HFF-Myc (cell line): ENCODE measurements at regions not wholly inside any gene's neighbourhood (a gene's known extent, or its start where the extent isn't known, plus 50 kb on each side); places are given as distances from the start of the nearest gene placed in this dataset.
A peak's percentile ranks its signal among the peaks of the same experiment; 100 is the strongest.
"Not testable (repeated sequence)": the region's sequence is repeated elsewhere in the genome, so short reads cannot be mapped to it uniquely, and the experiment has no call there.

Experiments used
- DNase-seq: peaks from one replicate; pipeline ENCODE4 v3.0.0-alpha.2; 2011; ENCODE audit warnings: low read depth; ENCODE audit errors: extremely low read depth
- H3K4me3 ChIP-seq: replicated peaks from 2 replicates; pipeline ENCODE4 v1.5.1; 2011; ENCODE audit warnings: low read depth, mild to moderate bottlenecking, control low read depth, low read length
- TF ChIP-seq, protein P1 (sequence below): IDR thresholded peaks from 2 replicates; pipeline ENCODE4 v1.5.1; 2012; ENCODE audit warnings: mild to moderate bottlenecking, low read depth, low read length, control low read depth; ENCODE audit errors: missing control alignments

DNA sequence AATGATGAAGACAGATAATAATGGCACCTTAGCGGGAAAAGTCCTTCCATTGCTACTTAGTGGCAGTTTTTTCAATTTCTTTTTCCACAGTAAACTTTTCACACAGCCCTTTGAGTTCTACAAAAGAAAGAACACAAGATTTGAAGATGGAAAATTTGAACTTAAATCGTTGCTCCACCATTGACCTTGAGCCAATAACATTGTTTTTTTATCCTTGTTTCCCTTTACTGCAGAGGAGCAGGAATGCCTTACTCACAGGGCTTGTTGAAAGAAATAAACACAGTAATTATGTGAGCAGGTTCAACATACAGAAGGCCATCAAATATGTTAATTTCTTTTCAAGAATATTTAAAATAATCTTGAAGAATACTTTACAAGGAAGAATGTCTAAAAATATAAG is 181.5 kb upstream of the KRR1 start:
- TF ChIP-seq, protein P1, sequence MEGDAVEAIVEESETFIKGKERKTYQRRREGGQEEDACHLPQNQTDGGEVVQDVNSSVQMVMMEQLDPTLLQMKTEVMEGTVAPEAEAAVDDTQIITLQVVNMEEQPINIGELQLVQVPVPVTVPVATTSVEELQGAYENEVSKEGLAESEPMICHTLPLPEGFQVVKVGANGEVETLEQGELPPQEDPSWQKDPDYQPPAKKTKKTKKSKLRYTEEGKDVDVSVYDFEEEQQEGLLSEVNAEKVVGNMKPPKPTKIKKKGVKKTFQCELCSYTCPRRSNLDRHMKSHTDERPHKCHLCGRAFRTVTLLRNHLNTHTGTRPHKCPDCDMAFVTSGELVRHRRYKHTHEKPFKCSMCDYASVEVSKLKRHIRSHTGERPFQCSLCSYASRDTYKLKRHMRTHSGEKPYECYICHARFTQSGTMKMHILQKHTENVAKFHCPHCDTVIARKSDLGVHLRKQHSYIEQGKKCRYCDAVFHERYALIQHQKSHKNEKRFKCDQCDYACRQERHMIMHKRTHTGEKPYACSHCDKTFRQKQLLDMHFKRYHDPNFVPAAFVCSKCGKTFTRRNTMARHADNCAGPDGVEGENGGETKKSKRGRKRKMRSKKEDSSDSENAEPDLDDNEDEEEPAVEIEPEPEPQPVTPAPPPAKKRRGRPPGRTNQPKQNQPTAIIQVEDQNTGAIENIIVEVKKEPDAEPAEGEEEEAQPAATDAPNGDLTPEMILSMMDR: no peak
- H3K4me3 ChIP-seq: no peak overlapping the region
- DNase-seq: no peak

DNA sequence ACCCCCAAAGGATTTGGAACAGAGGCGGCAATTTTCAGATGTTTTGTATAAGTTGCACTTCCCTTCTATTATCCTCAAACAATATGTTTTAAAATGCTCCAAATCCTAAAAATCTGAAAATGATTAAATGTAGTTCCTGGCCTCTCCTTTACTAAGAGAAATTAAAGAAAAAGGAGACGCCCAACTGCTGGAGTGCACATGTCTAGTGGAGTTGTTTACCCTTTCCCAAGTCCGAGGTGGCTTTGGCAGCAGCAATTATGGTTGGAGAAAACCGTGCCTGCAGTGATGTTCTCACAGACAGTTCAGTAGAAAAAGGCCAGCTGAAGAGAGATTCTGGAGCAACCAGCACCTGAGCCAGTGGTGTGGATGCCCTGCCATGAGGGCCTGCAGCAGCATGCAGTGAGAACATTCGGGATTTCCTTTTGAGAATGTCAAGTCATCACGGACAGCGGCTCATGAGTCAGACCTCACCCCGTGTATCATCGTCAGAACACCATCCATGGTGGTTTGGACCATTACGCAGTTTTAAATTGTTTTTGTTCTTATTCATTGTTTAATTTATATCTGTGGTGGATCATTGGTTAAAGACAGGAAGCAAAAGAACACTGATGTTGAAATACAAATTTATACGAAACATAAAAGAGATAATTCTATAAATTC is 179.0 kb upstream of the KRR1 start:
- H3K4me3 ChIP-seq: no peak overlapping the region
- peak; percentile 98 for DNase-seq
- TF ChIP-seq, protein P1: no peak

DNA sequence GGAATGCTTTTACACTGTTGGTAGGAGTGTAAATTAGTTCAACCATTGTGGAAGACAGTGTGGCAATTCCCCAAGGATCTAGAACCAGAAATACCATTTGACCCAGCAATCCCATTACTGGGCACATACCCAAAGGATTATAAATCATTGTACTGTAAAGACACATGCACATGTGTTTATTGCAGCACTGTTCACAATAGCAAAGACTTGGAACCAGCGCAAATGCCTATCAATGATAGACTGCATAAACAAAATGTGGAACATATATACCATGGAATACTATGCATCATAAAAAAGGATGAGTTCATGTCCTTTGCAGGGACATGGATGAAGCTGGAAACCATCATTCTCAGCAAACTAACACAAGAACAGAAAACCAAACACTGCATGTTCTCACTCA is 174.8 kb upstream of the KRR1 start:
- not testable (repeated sequence) for H3K4me3 ChIP-seq, DNase-seq

DNA sequence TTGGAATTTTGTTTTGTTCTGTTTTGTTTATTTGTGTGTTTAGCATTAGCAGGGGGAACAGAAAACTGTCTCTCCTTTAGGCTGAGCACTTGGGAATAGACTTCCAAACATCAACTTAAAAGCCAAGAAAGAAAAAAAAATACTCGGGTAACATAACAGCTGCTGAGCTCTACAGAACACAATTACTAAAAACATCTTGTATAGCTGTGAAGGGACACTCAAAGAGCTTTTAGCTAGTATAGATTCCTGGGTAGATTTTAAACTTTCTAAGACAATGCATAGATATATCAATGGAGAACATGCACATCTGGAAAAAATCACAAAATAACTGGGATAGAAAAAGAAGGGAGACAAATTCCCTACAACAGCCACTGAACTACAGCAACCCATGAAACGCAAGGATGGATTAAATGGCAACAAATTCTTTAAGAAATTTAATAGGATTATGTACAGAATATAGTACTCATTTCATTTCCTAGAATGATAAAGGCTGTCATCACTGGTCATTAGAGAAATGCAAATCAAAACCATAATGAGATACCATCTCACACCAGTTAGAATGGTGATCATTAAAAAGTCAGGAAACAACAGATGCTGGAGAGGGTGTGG is 174.3 kb upstream of the KRR1 start:
- TF ChIP-seq, protein P1: no peak
- DNase-seq: no peak
- H3K4me3 ChIP-seq: no peak overlapping the region

DNA sequence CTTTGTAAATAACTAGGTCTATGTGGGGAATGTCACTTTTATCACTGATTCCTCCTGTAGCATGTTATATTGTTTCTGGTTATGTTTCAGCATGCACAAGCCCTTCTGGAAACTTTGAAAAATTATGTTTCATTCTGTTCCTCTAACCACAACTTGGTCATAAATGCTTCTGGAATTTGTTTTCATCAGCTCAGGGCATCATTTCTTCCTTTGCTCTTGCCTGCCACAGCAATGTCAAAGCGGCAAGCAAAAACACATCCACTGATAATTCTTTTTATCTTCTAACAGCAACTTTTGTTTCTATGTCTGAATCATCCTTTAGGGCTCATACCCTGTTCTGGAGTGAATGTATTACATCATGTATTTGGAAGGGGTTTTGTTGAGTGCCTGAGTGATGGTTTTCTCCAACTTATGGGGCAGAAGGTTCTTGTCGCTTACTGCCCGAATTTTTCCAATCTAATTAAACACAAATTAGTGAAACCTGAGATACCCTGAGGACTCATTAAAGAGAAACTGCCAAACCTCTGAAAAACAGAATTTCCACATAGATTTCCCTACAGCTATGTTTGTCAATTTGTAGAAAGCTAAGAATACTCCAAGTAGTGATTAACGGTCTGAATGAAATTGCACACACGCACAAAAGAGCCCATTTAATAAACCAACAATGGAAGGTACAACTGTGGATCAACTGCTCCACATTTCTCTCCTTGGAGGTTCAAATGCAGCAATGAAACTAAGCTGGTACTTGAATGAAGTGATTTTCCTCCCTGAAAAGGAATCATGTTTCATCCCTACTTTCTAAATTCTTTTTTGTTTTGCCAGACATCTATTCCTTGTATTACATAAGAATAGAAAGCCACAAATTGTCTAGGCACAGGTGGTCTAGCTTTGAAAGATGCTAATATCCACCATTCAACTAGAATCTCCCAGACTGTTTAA is 173.5 kb upstream of the KRR1 start:
- TF ChIP-seq, protein P1: no peak
- no peak overlapping the region for H3K4me3 ChIP-seq
- DNase-seq: no peak

DNA sequence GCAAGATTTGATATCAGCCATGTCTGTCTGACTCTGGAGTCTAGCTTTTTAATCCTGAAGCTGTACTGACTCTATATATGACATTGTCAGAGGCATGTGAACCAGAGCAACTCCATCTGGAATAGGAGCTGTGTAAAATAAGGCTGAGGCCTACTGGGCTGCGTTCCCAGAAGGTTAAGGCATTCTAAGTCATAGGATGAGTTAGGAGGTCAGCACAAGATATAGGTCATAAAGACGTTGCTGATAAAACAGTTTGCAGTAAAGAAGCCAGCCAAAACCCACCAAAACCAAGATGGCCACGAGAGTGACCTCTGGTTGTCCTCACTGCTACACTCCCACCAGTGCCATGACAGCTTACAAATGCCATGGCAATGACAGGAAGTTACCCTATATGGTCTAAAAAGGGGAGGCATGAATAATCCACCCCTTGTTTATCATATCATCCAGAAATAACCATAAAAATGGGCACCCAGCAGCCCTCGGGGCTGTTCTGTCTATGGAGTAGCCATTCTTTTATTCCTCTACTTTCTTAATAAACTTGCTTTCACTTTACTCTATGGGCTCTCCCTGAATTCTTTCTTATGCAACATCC is 172.7 kb upstream of the KRR1 start:
- not testable (repeated sequence) for H3K4me3 ChIP-seq

DNA sequence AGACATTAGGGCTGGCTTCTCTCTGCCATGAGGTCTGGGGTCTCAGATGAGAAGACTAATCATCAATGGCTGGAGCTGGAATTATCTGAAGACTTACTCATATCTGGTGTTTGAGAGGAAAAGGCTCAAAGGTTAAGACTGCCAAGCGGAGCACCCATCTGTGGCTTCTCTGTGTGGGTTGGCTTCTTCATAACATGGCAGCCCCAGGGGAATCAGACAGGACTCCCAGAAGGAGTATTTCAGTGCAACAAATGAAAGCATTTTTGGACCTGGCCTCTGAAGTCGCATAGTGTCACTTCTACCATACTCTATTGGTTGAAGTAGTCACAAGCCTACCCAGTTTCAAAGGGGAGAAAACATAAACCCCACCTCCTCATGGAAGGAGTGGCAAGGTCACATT is 171.8 kb upstream of the KRR1 start:
- DNase-seq: no peak
- no peak overlapping the region for H3K4me3 ChIP-seq
- TF ChIP-seq, protein P1: no peak

More for the DNA sequence above, 172.7 kb upstream of the KRR1 start:
- DNase-seq: not testable (repeated sequence)
